ENCODE measurements at regions not wholly inside any gene's neighbourhood (a gene's known extent, or its start where the extent isn't known, plus 50 kb on each side); places are given as distances from the start of the nearest gene placed in this dataset.
"Not testable (repeated sequence)": the region's sequence is repeated elsewhere in the genome, so short reads cannot be mapped to it uniquely, and the experiment has no call there.

- Mint-ChIP-seq H3K27ac (no peak overlapping the region), H3K27me3 (no peaks in the 10 kb centered on the region), H3K9me3 (ENCODE audit: insufficient read depth) (peaks cover 4% of the 10 kb centered on the region), H3K4me3 (no peak overlapping the region), H3K4me1 (no peaks in the 10 kb centered on the region)
- TF ChIP-seq CTCF (IDR thresholded peaks at IDR 0.05) (no peak), EZH2 (IDR thresholded peaks at IDR 0.05; ENCODE audit: borderline replicate concordance, insufficient read depth, low read depth, low read length, poor library complexity, severe bottlenecking) (no peak)
- Histone ChIP-seq H3K27me3 (replicated peaks in 1 of 4; ENCODE audit: control extremely low read depth in 1 of 4, control insufficient read depth in 3 of 4, insufficient read depth in 4 of 4, low read length in 3 of 4) (no peaks in the 10 kb centered on the region), H3K9ac (ENCODE audit: low read length) (no peak overlapping the region), H3K27ac (ENCODE audit: low read length in 2 of 2) (no peak overlapping the region), H3K4me3 (ENCODE audit: control extremely low read depth in 1 of 5, extremely low read depth in 1 of 5, insufficient read depth in 1 of 5, low read depth in 2 of 5, low read length in 4 of 5) (no peak overlapping the region), H3K79me2 (ENCODE audit: control insufficient read depth, insufficient read depth, low read length) (no peaks in the 10 kb centered on the region), H3K4me1 (ENCODE audit: control insufficient read depth in 2 of 2, insufficient read depth in 2 of 2, low read length in 2 of 2) (no peaks in the 10 kb centered on the region), H3K9me3 (ENCODE audit: control extremely low read depth in 1 of 3, control insufficient read depth in 2 of 3, insufficient read depth in 1 of 3, low read length in 2 of 3) (no peaks in the 10 kb centered on the region), H4K20me1 (ENCODE audit: control insufficient read depth, insufficient read depth, low read length, poor library complexity, severe bottlenecking) (no peaks in the 10 kb centered on the region), H3K4me2 (replicated peaks; ENCODE audit: low read depth, low read length, poor library complexity, severe bottlenecking) (no peak overlapping the region), H2AFZ (ENCODE audit: insufficient read depth, low read depth, low read length, poor library complexity, severe bottlenecking) (no peak overlapping the region), H3K36me3 (replicated peaks in 1 of 2; ENCODE audit: control extremely low read depth in 1 of 2, control insufficient read depth in 1 of 2, extremely low read depth in 1 of 2, insufficient read depth in 2 of 2, low read length in 1 of 2) (no peaks in the 10 kb centered on the region)
- WGBS (ENCODE audit: insufficient coverage): 100% methylated on average over 1 of the region's 1 CpG
- CTCF ChIA-PET: interaction anchor here (0.6 kb wide), 1 partner anchor 832 kb away, joined by 3 read pairs; no protein-coding TSS in a partner anchor
- POLR2A ChIA-PET: no interaction called here
- ATAC-seq (ENCODE audit: low read depth) (no peak), DNase-seq (no peak)
- intact Hi-C loops (cut with micrococcal nuclease): no loop called here
These were observed 177.9 kb upstream of the FST start for GRCh38 chr5:53302529-53302928.

DNA sequence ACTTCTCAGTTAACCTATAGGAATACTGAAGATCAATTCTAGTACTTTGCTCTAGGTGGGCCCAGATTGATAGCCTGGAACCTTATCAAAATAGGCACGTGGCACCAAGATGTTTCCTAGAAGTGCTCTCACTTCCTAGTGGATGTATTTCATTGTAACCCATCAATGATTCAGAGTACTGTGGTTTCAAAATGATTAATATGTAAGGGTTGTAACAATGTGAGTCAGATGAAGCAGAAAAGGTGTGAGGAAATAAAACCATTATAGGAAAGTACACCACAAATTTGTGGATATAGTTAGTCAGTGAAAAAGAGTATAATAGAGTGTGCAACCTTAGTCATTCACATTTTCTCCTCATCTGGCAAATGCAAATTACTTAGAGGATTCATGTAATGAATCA lies 177.3 kb upstream of the FST start:
- no peak overlapping the region for H3K9ac ChIP-seq (ENCODE audit: low read length)
- ATAC-seq (ENCODE audit: low read depth): no peak
- H3K27me3 ChIP-seq (replicated peaks in 1 of 4; ENCODE audit: control extremely low read depth in 1 of 4, control insufficient read depth in 3 of 4, insufficient read depth in 4 of 4, low read length in 3 of 4): no peaks in the 10 kb centered on the region
- no peak overlapping the region for H3K4me3 ChIP-seq (ENCODE audit: control extremely low read depth in 1 of 5, extremely low read depth in 1 of 5, insufficient read depth in 1 of 5, low read depth in 2 of 5, low read length in 4 of 5)
- no CpG with 5 or more reads among the region's 1 CpG for WGBS (ENCODE audit: insufficient coverage)
- Mint-ChIP-seq H3K9me3 (ENCODE audit: insufficient read depth) (peaks cover 4% of the 10 kb centered on the region), H3K4me3 (no peak overlapping the region), H3K4me1 (no peaks in the 10 kb centered on the region), H3K27me3 (no peaks in the 10 kb centered on the region), H3K27ac (no peak overlapping the region)
- no peaks in the 10 kb centered on the region for H4K20me1 ChIP-seq (ENCODE audit: control insufficient read depth, insufficient read depth, low read length, poor library complexity, severe bottlenecking)
- DNase-seq: no peak
- intact Hi-C loops (cut with micrococcal nuclease): no loop called here
- no peaks in the 10 kb centered on the region for H3K4me1 ChIP-seq (ENCODE audit: control insufficient read depth in 2 of 2, insufficient read depth in 2 of 2, low read length in 2 of 2)
- no peaks in the 10 kb centered on the region for H3K9me3 ChIP-seq (ENCODE audit: control extremely low read depth in 1 of 3, control insufficient read depth in 2 of 3, insufficient read depth in 1 of 3, low read length in 2 of 3)
- no peaks in the 10 kb centered on the region for H3K79me2 ChIP-seq (ENCODE audit: control insufficient read depth, insufficient read depth, low read length)
- no peak overlapping the region for H2AFZ ChIP-seq (ENCODE audit: insufficient read depth, low read depth, low read length, poor library complexity, severe bottlenecking)
- no peaks in the 10 kb centered on the region for H3K36me3 ChIP-seq (replicated peaks in 1 of 2; ENCODE audit: control extremely low read depth in 1 of 2, control insufficient read depth in 1 of 2, extremely low read depth in 1 of 2, insufficient read depth in 2 of 2, low read length in 1 of 2)
- H3K27ac ChIP-seq (ENCODE audit: low read length in 2 of 2): no peak overlapping the region
- no peak overlapping the region for H3K4me2 ChIP-seq (replicated peaks; ENCODE audit: low read depth, low read length, poor library complexity, severe bottlenecking)
- CTCF ChIA-PET: no interaction called here
- POLR2A ChIA-PET: no interaction called here
- no peak for TF ChIP-seq EZH2 (IDR thresholded peaks at IDR 0.05; ENCODE audit: borderline replicate concordance, insufficient read depth, low read depth, low read length, poor library complexity, severe bottlenecking)
- no peak for TF ChIP-seq CTCF (IDR thresholded peaks at IDR 0.05)

GRCh38 chr5:53305316-53305715 lies 175.1 kb upstream of the FST start:
- H3K4me1 Mint-ChIP-seq; H3K27ac ChIP-seq (ENCODE audit: low read length in 2 of 2); H3K4me1 ChIP-seq (ENCODE audit: control insufficient read depth in 2 of 2, insufficient read depth in 2 of 2, low read length in 2 of 2); H3K9me3 Mint-ChIP-seq (ENCODE audit: insufficient read depth); H4K20me1 ChIP-seq (ENCODE audit: control insufficient read depth, insufficient read depth, low read length, poor library complexity, severe bottlenecking); DNase-seq; ATAC-seq (ENCODE audit: low read depth); CTCF ChIA-PET; H3K4me2 ChIP-seq (replicated peaks; ENCODE audit: low read depth, low read length, poor library complexity, severe bottlenecking); H3K36me3 ChIP-seq (replicated peaks in 1 of 2; ENCODE audit: control extremely low read depth in 1 of 2, control insufficient read depth in 1 of 2, extremely low read depth in 1 of 2, insufficient read depth in 2 of 2, low read length in 1 of 2); intact Hi-C loops (cut with micrococcal nuclease); H2AFZ ChIP-seq (ENCODE audit: insufficient read depth, low read depth, low read length, poor library complexity, severe bottlenecking); H3K27me3 ChIP-seq (replicated peaks in 1 of 4; ENCODE audit: control extremely low read depth in 1 of 4, control insufficient read depth in 3 of 4, insufficient read depth in 4 of 4, low read length in 3 of 4); H3K4me3 Mint-ChIP-seq; H3K27me3 Mint-ChIP-seq; POLR2A ChIA-PET; H3K27ac Mint-ChIP-seq; H3K4me3 ChIP-seq (ENCODE audit: control extremely low read depth in 1 of 5, extremely low read depth in 1 of 5, insufficient read depth in 1 of 5, low read depth in 2 of 5, low read length in 4 of 5); H3K9ac ChIP-seq (ENCODE audit: low read length); H3K9me3 ChIP-seq (ENCODE audit: control extremely low read depth in 1 of 3, control insufficient read depth in 2 of 3, insufficient read depth in 1 of 3, low read length in 2 of 3); H3K79me2 ChIP-seq (ENCODE audit: control insufficient read depth, insufficient read depth, low read length): not testable (repeated sequence)
- no CpG with 5 or more reads among the region's 1 CpG for WGBS (ENCODE audit: insufficient coverage)

All from B cell (primary cell).